ENCODE measurements at regions not wholly inside any gene's neighbourhood (a gene's known extent, or its start where the extent isn't known, plus 50 kb on each side); places are given as distances from the start of the nearest gene placed in this dataset.

DNA sequence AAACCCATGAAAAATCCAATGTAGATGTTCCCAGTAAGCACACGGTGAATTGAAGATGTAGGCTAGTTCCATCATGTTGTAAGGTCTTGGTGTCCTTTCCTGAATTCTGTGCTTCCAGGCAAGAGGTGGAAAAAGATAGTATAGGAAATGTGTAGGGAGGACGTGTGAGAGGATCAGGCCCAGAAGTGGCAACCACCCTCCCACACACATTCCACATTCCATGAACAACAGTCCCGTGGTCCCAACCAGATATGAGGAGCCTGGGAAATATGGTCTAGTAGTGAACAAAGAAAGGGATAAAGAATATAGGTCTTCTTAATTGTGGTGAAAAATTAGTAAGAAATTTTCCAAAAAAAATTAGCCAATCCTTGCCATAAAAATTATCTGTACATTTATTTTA is 1254.2 kb upstream of the SLC10A2 start:
- DNase-seq = no peak

DNA sequence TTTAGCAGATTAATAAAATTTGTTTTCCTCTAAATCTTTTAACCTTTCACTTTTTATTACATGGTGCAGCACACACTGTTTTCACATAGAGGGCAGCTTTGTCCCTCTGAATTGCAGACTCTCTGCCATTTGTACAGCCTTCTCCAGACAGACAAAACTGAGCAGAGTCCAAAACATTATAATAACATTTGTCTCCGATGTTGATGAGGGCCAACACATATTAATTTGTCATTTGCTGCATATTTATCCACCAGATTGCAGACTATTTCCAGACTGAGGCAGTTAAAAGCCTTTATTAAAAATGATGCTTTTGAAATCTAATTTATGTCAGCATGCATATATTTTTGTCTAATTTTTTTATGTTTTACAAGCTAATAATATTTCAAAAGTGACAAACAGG is 1251.9 kb upstream of the SLC10A2 start:
- no peak for DNase-seq

DNA sequence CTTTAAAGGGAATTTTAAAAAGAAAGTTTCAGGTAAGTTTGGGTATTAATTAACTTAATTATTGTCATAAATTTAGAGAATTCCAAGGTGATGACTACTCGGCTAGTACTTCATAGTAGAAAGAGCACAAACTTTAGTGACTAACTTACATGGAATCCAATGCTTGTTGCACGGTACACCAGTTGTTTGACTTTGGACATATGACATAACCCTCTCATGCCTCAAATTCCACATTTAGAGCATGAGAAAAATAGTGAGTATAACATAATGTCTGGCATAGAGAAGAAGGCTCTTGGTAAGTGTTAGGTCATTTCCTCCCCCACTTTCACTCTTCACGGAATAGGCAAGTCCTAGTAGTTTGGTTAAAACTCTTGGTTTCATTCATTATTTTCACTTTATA is 1249.4 kb upstream of the SLC10A2 start:
- DNase-seq = no peak

DNA sequence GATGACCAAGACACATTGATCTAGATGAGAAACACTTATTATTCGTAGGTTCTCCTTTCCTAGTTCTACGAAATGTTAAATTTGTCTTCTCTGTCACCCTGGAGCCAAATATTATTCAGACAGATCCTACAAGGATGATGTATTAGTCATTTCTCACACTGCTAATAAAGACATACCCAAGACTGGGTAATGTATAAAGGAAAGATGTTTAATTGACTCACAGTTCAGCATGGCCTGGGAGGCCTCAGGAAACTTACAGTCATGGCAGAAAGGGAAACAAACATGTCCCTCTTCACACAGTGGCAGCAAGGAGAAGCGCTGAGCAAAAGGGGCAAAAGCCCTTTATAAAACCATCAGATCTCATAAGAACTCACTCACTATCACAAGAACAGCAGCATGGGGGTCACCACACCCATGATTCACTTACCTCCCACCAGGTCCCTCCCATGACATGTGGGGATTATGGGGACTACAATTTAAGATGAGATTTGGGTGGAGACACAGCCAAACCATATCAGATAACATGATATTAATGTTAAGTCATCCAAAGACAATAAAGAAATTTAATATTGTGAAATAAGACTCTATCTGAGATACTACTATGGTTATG is 1248.8 kb upstream of the SLC10A2 start:
- no peak for DNase-seq

DNA sequence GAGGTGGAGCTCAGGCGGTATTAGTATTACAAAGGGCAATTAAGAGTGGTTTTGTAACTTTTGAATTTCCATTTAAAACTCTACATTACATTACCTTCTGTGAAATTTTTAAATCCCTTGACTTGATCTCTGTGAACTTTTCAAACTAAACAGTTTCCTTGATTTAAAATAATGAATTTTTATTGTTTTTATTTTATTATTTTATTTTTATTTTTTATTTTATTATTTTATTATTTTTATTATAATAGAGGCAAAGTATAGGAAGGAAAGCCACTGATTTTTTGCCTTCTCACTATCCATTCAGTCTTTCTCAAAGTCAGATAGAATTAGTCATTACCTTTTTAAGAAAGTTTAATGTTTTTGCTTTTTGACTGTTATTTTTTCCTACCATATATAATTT is 1248.1 kb upstream of the SLC10A2 start:
- DNase-seq = no peak

DNA sequence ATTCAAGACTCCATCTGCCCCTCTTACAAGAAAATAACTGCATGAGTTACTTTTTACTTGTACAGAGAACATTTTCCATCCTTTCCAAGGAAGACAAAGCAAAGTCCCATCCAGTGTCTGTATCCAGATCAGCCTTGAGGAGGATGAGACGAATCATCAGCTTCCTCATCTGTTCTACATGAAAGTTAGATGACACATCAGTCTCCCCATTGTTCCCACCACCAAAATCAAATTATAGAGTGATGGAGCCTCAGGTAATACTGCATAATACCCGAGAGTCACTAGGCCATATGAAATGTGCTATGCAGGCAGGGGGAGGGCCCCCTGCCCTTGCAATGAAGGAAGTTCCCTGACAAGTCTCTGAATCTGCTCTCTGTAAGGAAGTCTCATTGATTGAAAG is 1244.6 kb upstream of the SLC10A2 start:
- DNase-seq = no peak

DNA sequence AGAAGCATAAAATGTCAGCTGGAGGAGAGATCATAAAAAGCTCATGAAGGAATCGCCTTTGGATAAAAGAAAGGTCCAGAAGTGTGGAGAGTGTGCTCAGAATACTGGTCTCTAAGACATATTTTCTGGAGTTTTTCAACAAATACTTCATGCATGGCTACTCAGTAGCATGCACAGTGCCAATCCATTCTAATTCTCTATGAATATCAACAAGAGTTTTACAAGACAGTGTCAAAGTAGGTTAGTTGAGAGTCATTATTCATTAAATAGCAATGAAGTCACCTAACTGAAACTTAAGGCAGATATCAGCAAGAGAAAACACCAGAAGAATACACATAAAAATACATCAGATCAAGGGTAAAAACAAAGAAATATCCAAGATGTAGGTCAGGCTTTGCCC is 1243.2 kb upstream of the SLC10A2 start:
- DNase-seq = no peak

DNA sequence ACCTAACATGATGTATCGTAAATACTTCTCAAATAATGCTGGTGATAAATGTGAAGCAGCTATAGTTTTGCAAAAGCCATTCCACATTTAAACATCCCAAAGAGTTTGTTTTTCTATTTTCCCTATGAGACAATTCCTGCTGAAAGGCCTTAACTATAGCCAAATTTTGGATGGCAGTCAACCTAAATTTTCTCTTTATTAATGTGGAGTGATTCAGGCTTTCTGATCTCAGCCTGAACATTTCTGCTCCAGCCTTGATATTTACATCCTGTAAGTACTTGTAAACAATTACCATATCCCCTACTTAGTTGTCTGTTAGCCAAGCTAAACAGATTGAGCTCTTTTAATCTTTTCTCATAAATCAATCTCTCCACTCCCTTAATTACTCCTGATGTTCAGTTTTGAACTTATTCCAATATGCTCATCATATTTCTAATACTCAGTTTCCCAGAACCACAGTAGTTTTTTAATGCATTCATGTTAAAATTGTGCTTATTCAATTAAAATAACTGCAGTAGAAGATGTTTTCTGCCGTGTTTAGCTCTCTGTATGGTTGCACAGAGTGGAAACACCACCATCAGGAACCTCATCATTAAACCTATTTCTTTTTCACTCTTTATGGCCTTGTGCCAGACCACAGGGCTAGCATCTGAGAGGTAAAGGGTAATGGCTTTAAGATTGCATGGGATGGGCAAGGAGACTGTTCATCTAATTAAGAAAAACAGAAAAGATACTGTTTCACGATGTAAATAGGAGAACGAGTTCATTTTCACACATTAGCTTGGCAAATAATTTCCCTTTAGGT is 1235.2 kb upstream of the SLC10A2 start:
- no peak for DNase-seq

DNA sequence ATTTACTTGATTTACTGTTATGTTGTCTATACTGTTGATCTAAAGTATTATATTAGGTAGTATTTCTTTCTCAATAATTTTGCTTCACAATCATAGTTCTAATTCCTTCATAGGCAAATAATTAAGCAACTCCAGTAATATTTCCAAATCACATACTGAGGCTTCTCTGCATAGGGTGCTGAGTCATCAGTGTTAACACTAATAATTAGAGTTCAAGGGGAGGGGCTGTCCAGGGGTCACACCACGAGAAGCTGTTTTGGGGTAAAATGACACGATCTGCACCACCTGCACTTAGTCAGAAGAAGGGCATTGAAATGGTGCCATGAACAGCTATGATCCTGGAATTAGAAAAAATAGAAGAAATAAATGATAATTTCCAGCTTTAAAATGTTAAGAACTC is 1230.9 kb upstream of the SLC10A2 start:
- DNase-seq = no peak

DNA sequence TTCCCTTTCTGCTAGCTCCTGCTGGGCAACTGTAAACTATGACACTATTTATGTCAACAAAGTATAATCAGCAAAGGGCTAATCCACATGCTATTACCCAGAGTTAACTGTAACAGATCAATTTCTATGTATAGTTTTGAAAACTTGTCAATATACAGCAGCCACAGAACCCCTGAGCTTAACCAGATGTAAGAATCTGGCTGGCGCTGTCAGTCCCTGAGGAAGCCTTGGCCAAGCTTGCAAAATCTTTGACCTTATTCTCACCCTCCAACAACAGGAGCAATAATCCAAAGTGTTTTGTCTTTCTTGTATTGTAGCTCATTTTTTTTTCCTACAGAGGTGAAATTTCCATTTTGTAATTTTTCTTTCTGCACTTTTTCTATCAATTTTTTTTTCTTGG is 1230.1 kb upstream of the SLC10A2 start:
- no peak for DNase-seq

DNA sequence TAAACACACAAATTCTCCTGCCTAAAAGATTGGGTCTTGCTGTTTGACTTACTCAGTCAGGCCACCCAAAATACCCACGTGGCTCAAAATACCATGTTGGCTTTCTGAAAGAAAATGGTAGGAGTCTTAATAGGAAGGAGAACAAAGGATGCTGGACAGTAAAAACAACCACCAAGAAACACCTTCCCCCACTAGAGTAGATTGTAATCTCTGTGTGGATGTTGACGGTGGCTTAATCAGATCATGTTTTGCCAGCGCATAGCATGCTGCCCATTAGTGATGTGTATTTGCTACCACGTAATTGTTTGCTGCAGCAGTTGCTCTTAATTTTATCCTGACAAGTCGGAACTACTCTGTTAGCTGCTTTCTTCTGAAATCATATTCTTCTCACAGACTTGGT is 1229.3 kb upstream of the SLC10A2 start:
- DNase-seq = no peak

DNA sequence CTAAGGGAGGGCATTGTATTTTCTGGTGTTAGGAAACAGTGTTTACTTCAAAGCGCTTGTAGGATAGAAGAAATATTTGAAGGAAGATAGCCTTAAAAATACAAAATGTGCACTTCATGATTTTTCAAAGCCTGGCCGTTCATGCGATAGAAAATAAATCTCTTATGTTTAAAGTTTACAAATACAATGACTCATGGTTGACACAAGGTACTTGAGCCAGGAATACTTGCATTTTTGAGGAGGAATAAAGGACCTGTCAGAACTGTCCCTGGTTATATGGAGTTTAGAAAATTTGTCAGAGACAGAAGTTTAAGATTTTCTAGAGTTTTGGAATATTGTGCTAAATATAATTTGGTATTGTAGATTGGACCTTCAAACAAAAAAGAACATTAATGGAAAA is 1223.2 kb upstream of the SLC10A2 start:
- DNase-seq = no peak

DNA sequence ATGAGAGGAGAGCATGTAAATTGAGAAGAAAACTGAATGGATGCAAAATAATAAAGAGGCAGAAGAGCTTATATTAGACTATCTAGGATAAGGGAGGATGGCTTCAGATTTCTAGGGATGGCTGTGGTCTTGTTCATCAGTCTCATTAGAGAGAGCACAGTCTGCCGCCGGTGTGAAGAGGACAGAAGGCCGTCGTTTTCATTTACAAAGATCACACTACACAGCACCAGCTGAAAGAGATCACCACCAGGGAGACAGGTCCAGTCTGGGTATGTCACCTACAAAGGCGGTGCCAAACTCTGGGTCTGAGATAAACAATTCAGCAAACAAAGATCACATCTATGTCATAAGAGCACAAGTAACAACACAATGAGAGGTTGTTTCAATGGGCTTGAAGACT is 1222.3 kb upstream of the SLC10A2 start:
- DNase-seq = no peak

DNA sequence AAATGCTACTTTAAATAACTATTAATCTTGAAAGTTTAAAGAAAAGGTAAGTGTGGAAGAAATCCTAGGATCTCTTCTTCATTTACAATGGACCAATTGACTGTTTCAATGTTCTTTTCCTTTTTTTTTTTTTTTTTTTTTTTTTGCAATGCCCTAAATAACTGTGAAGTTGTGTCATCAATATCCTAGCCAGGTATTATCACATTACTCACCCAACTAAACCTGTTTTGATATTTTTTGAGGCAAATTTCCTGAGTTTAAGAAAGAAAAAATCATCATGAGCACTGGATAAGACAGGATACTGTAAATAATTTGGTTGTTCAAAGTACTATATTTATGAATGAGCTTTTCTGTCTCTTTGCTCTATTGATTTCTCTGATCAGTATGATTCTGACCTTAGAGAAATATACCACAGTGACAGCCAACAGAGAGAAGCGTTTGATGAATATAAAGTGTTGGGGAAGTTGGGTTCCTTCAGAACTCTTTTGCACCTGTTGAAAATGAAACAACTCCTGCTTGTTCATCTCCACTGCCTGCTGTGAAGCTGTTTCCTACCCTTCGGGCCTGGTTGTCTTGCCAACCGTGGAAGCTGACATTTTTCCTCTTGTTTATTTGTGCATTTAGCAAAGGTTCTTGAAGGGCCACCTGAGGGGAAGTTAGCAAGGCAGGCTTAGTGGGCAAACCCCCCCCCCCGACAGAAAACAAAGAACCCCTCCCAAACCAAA is 1220.5 kb upstream of the SLC10A2 start:
- no peak for DNase-seq

DNA sequence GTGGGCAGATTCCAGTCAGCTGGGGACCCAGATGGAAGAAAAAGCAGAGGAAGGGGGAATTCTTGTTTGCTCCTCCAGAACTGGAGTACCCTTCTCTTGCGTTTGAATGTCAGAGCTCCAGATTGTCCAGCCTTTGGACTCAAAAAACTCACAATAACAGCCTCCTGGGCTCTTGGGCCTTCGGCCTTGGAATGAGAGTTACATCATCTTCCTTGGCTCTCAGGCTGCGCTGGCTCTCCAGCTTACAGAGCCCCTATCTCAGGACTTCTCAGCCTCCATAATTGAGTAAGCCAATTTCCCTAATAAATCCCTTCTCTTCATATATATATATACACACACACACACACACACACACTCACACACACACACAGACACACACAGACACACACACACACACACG is 1215.7 kb upstream of the SLC10A2 start:
- no peak for DNase-seq

DNA sequence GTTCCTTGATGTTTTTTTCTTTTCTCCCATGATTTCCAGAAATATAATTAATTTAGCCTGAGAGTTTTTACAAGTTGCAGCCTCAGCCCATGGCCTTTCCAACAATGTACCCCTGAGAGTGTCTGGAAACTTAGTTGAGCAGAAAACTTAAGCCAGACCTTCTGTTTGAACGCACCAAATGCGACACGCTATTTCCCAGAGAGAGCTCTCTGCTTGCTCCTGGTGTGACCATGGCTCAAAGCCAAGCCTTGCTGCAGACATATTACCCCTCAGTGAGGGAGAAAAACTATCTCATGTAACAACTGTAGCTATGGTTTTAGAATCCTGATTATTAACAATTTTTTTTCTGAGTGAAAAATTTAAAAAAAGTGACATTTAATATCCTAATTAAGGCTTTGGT is 1204.5 kb upstream of the SLC10A2 start:
- no peak for DNase-seq

DNA sequence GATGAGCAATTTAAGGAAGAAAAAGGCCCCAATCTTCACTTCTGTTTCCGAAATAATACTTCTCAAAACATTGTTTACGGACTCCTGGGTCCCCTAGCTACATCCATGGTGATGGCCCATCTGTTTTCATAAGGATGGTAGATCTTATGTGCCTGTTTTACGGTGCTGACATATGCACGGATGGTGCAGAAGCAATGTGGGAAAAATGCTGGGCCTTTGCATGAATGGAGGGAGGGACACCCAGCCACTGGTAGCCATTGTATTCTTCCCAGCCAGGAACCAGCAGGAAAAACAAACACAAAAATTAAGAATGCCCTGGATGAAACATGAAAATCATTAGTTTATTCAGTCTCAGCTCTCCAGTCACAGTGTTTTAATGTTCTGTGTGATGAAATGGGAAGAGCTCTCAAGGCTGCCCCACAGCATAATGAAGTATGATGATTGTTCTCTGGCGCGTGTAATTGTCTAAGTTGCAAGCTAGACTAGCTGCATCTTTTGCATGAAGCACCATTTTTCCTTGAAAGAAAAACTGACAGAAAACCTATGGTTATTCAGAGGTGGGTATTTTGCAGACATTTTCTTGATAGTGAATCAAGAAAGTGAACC is 1201.1 kb upstream of the SLC10A2 start:
- DNase-seq = no peak

DNA sequence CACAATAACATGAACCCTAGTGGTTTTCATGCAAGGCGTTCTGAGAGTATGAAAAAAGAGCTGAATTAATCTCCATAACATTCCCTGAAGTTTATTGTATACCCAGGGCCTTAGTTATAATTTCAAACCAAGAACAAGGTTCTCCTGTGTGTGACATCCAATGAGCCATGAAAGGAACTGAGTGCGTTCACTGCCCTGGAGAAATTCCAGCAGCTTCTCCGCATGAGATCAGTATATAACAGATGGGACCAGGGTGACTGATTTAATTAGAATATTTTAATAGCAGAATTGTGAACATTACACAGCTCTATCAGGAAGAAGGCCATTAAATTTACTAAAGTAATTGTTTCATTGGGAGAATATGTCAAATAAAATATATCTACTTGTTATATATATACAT is 1190.5 kb upstream of the SLC10A2 start:
- no peak for DNase-seq

DNA sequence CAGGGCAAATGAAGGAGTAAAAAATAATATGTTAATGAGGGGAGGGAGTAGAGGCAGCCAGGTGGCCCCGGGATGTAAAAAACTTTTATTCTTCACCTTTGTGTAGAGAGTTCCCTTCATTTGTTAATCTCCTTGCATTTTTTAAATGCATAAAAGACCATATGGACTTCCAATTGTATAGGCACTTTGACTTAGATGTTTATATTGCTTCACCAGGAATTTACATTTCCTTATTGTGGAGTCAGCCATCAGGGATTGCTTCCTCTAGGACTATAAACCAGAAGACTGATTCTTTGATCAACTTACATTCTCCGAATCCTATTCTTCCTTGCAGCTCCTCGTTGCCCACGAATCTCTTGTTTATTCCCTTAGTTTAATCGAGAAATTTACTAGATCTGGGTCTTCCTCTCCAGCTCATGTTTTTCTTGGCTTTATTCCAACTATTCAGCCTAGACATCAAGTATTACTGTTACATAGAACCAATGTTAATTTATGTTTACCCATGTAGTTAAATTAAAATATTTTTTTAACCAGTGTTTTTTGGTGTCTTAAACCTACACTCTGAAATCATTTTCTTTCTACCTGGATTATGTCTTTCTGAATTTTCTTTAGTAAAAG is 1187.0 kb upstream of the SLC10A2 start:
- DNase-seq = no peak

DNA sequence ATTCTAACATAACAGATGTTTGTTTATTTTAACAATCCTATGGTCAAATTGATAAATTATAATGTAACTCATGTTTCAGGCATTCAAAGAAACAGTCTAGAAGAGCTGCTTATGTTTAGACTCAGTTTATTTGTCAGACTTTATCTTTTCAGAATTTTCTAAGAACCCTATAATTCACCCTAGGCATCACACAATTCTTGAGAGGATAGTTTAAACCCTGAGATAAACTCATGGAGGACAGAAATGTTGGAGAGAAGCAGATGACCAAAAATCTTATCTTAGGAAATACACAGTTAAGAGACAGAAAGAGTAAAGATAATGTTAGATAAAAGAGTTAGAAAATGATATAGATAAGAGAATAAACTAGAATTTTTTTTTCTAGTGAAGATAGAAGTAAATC is 1185.7 kb upstream of the SLC10A2 start:
- DNase-seq = no peak

DNA sequence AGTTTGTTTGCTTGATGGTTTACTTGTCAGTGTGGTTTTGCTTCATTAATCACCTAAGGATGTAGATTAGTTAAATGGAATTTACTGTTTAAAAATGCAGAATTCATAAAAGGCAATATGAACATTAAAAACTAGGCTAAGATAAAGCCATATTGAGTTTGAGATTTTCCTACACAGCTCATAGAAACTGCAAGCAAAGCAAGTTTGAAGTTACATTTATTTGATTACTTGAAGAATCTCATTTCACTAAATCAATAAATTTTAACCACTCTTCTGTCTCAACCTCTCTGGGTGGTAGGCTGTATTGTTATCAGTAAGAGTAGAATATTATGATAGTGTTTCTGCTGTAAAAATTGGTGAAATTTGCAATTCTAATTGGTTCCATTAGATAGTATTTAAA is 1180.7 kb upstream of the SLC10A2 start:
- no peak for DNase-seq

DNA sequence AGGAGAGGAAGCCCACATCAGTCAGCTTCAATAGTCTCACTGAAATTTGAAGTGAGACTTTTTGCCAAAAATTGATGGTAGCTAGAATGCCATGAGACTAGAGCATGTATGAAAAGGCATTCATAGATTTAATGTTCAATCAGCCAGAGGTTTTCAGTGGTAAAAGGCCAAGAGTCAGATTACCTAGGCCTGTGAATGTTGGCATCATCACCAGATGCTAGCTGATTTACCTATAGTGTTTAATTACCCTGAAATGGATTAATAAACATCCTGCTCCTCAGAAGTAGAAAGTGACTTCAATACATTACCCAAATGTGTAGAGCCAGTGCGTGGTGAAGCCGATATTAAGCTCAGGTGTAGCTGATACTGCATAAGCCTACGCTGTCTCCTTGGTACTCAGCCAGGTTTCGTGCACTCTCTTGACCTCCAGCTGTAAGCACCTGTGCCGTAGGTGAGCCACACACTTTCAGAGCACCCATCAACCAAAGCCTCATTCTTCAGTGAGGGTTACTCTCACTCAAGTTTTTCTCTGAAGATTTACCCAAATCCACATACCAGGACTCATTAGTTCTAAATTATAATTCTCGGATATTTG is 1140.3 kb upstream of the SLC10A2 start:
- DNase-seq = no peak

DNA sequence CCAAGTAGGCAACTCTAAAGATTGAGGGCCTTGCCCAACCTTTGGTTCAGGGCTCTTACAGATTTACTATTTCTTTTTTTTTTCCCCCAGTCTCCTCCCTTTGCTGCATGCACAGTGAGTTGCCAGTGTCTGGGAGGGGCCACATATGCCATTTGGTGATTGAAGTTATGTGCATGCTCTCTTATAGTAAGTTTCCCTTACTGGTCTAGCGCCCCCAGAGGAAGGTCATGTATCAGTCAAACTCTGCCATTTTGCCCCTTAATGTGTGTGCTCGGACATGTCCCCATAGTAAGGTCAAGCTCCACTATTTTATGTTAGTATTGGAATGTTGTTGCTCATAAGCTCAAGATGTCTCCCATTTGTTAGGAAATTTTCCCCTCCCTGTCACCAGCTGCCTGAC is 1138.0 kb upstream of the SLC10A2 start:
- no peak for DNase-seq

Data from stimulated activated naive CD4-positive, alpha-beta T cell (primary cell).